Upper lobe of left lung (tissue), 6 donors: ENCODE measurements at regions not wholly inside any gene's neighbourhood (a gene's known extent, or its start where the extent isn't known, plus 50 kb on each side); places are given as distances from the start of the nearest gene placed in this dataset.
A peak's percentile ranks its signal among the peaks of the same experiment; 100 is the strongest.

Source experiments
- ATAC-seq, 2 donors: fragments of 200-7000 bp; cut with Tn5 transposase; one replicate each; pipeline ENCODE4 v1.9.1; 2022; ENCODE audit warnings: mild to moderate bottlenecking in 2 of 2, moderate library complexity in 2 of 2; ENCODE audit not compliant: low FRiP score in 2 of 2
- DNase-seq, 2 donors: peaks; one replicate each; pipeline ENCODE4 v3.0.0-alpha.2; 2019 to 2020
- H3K27ac ChIP-seq, 4 donors: fragments of 200-600 bp; sonication (generic); one replicate each; pipeline ENCODE4 v1.5.1; 2016 to 2019
- H3K27me3 ChIP-seq, 4 donors: fragments of 200-600 bp; sonication (generic); one replicate each; pipeline ENCODE4 v1.5.1; 2017 to 2019
- H3K36me3 ChIP-seq, 4 donors: fragments of 200-600 bp; sonication (generic); one replicate each; pipeline ENCODE4 v1.5.1; 2016 to 2019
- H3K4me1 ChIP-seq, 4 donors: fragments of 200-600 bp; sonication (generic); one replicate each; pipeline ENCODE4 v1.5.1; 2018 to 2019
- H3K4me3 ChIP-seq, 4 donors: fragments of 200-600 bp; sonication (generic); one replicate each; pipeline ENCODE4 v1.5.1; 2017 to 2019; ENCODE audit warnings: mild to moderate bottlenecking in 2 of 4, moderate library complexity in 1 of 4
- H3K9me3 ChIP-seq, 4 donors: fragments of 200-600 bp; sonication (generic); one replicate each; pipeline ENCODE4 v1.5.1; 2018 to 2019
- CTCF ChIP-seq, 6 experiments: fragments of 450-650 bp in 4 of 6; fragments of 200-600 bp in 2 of 6; sonication (generic) in 2 of 6; IDR thresholded peaks; one replicate each; pipeline ENCODE4 v1.5.1; 2016 to 2019; ENCODE audit warnings: antibody characterized with exemption in 6 of 6
- EP300 ChIP-seq, 4 donors: sonication (generic); formaldehyde crosslinking; IDR thresholded peaks; one replicate each; pipeline ENCODE4 v1.5.1; 2017; ENCODE audit warnings: antibody characterized with exemption in 4 of 4, control low read depth in 2 of 4
- POLR2A ChIP-seq, 4 donors: fragments of 450-650 bp; IDR thresholded peaks; one replicate each; pipeline ENCODE4 v1.5.1; 2016 to 2017; ENCODE audit warnings: antibody characterized with exemption in 4 of 4, mild to moderate bottlenecking in 2 of 4
- POLR2AphosphoS5 ChIP-seq, 2 donors: sonication (generic); formaldehyde crosslinking; IDR thresholded peaks; one replicate each; pipeline ENCODE4 v1.5.1; 2017; ENCODE audit warnings: antibody characterized with exemption in 2 of 2
- WGBS, 2 donors: methylation state at CpG; one replicate each; pipeline ENCODE4 v1.1.5; 2017 to 2018; 5-methylcytosine and 5-hydroxymethylcytosine counted together
- donor health status: DM: no; HTN: no; CAD: no; lungs with moderate emphysema.
- donor health status: DM: no; HTN: yes; CAD: no; lungs with severe emphysema.

GRCh38 chr3:105014631-105015030 is 352.1 kb upstream of the ALCAM start:
- Histone ChIP-seq H3K36me3 (no peaks in the 10 kb centered on the region), H3K27me3 (no peaks in the 10 kb centered on the region), H3K4me1 (no peaks in the 10 kb centered on the region), H3K27ac (no peak overlapping the region), H3K9me3 (no peaks in the 10 kb centered on the region), H3K4me3 (no peak overlapping the region)
- DNase-seq (no peak), ATAC-seq (no peak)
- 33 to 37% methylated on average over 1 of the region's 1 CpG for WGBS, 2 donors
- TF ChIP-seq EP300 (IDR thresholded peaks at IDR 0.05): no peak
- no peak for TF ChIP-seq CTCF (IDR thresholded peaks at IDR 0.05)
- TF ChIP-seq POLR2AphosphoS5 (IDR thresholded peaks at IDR 0.05): no peak
- TF ChIP-seq POLR2A (IDR thresholded peaks at IDR 0.05): no peak

- DNase-seq: no peak
- Histone ChIP-seq H3K36me3 (no peaks in the 10 kb centered on the region), H3K27ac (no peak overlapping the region), H3K27me3 (no peaks in the 10 kb centered on the region), H3K4me3 (no peak overlapping the region), H3K9me3 (no peaks in the 10 kb centered on the region), H3K4me1 (no peaks in the 10 kb centered on the region)
- 58 to 89% methylated on average over 2 of the region's 2 CpGs for WGBS, 2 donors
- no peak for ATAC-seq
- no peak for TF ChIP-seq EP300 (IDR thresholded peaks at IDR 0.05)
These were observed 343.9 kb upstream of the ALCAM start for GRCh38 chr3:105022813-105023212.

GRCh38 chr3:105030211-105030610 is 336.5 kb upstream of the ALCAM start:
- TF ChIP-seq POLR2AphosphoS5 (IDR thresholded peaks at IDR 0.05): no peak
- peak in 1 of 4 donors; percentile 37 for TF ChIP-seq EP300 (IDR thresholded peaks at IDR 0.05)
- Histone ChIP-seq H3K27ac (no peak overlapping the region), H3K36me3 (no peaks in the 10 kb centered on the region), H3K27me3 (no peaks in the 10 kb centered on the region), H3K4me3 (no peak overlapping the region), H3K9me3 (no peaks in the 10 kb centered on the region), H3K4me1 (no peaks in the 10 kb centered on the region)
- ATAC-seq (peak in 1 of 2 donors; percentile 57), DNase-seq (no peak)
- 54 to 70% methylated on average over 1 of the region's 1 CpG for WGBS, 2 donors

GRCh38 chr3:105032541-105032940 is 334.2 kb upstream of the ALCAM start:
- WGBS, 2 donors: 54 to 74% methylated on average over 5 of the region's 5 CpGs
- Histone ChIP-seq H3K9me3 (no peaks in the 10 kb centered on the region), H3K27ac (peak overlapping the region in 1 of 4 donors; percentile 10), H3K27me3 (no peaks in the 10 kb centered on the region), H3K36me3 (no peaks in the 10 kb centered on the region), H3K4me1 (no peaks in the 10 kb centered on the region), H3K4me3 (no peak overlapping the region)
- DNase-seq: no peak
- ATAC-seq: no peak
- no peak for TF ChIP-seq CTCF (IDR thresholded peaks at IDR 0.05)
- no peak for TF ChIP-seq EP300 (IDR thresholded peaks at IDR 0.05)
- TF ChIP-seq POLR2A (IDR thresholded peaks at IDR 0.05): no peak
- no peak for TF ChIP-seq POLR2AphosphoS5 (IDR thresholded peaks at IDR 0.05)

- no peak for DNase-seq
- Histone ChIP-seq H3K4me3 (no peak overlapping the region), H3K36me3 (no peaks in the 10 kb centered on the region), H3K4me1 (no peaks in the 10 kb centered on the region), H3K9me3 (no peaks in the 10 kb centered on the region), H3K27ac (no peak overlapping the region), H3K27me3 (no peaks in the 10 kb centered on the region)
- ATAC-seq: no peak
- WGBS, 2 donors: 50 to 76% methylated on average over 1 of the region's 1 CpG
- TF ChIP-seq CTCF (IDR thresholded peaks at IDR 0.05): no peak
- peak in 1 of 4 donors; percentile 3 for TF ChIP-seq EP300 (IDR thresholded peaks at IDR 0.05)
These were observed 333.6 kb upstream of the ALCAM start for GRCh38 chr3:105033081-105033480.

- Histone ChIP-seq H3K9me3 (no peaks in the 10 kb centered on the region), H3K4me1 (peaks cover 0 to 3% (median 0%) of the 10 kb centered on the region in 4 donors), H3K36me3 (no peaks in the 10 kb centered on the region), H3K27me3 (no peaks in the 10 kb centered on the region), H3K27ac (no peak overlapping the region), H3K4me3 (no peak overlapping the region)
- WGBS, 2 donors: 64 to 66% methylated on average over 2 of the region's 2 CpGs
- DNase-seq (no peak), ATAC-seq (no peak)
- no peak for TF ChIP-seq POLR2AphosphoS5 (IDR thresholded peaks at IDR 0.05)
- TF ChIP-seq EP300 (IDR thresholded peaks at IDR 0.05): no peak
- TF ChIP-seq POLR2A (IDR thresholded peaks at IDR 0.05): no peak
- no peak for TF ChIP-seq CTCF (IDR thresholded peaks at IDR 0.05)
These were observed 327.7 kb upstream of the ALCAM start for GRCh38 chr3:105039004-105039403.
